ENCODE measurements at regions not wholly inside any gene's neighbourhood (a gene's known extent, or its start where the extent isn't known, plus 50 kb on each side); places are given as distances from the start of the nearest gene placed in this dataset.

DNA sequence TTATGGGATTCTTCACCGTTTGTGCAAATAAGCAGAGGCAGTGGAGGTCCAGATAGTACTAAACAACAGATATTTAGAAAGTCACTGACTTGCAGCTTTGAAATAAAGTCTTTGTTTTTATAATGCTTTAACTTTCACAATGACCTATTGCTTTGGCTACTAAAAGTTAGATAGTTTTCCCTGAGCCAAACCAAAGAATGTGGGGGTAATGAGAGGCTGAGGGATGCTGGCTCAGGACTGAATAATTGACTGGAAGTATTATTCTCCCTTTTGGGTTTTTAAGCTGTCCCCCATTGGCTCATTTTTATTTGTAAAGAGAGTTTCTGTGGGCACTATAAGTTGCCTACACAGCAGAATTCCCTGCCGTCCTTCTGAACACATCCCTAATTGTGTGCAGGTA, 99.2 kb upstream of the ACTBL2 start:
- no peak for FAIRE-seq

DNA sequence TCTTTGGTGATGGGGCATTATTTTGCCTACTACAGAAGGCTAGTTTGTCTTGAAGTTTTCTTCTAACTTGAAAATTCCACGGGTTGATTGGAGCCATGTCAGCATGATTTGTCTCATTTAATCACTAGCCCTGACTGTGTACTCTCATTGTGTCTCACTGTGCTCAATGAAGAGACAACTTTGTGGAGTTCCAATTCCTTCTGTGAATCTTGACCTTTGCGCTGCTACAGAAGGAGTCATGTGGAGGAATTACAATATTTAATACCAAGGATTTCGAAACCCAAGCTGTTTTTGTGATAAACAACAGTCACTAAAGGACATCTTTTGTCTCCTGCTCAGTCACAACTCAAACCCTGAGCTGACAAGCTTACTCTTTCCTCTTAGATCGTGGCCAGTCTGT, 98.6 kb upstream of the ACTBL2 start:
- no peak for FAIRE-seq

DNA sequence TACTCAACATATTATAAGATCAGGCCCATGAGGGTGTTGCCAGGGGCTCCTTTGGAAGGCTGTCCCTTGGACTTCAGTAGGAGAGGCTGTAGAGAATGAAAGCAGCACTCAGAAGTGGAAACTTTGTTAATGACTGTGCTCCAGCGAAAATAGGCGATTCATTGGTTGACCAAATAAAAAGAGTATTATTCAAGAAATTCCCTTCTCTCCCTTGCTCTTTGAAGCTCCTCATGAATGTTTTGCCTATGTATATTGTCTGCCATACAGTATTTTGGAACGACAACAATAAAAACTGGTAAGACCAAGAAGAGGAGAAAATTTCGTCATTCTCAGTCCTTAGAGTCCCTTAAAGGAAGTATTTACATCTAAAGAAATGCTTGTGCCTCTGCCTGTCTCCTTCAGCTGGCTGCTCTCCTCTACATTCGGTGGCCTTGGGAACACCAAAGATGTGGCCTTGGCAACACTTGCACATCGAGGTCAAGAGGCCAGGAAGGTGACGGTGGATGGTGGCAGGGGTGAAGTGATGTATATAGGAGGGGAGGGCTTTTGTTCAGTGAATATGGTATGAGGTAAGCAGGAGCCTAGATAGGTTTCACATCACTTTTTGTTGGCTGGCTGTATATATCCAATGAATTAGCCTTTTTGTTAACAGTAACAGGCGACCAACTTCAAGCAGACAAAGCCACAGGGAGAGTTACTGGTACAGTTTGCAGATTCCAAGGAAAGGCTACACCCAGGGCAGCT, 95.0 kb upstream of the ACTBL2 start:
- no peak for FAIRE-seq

DNA sequence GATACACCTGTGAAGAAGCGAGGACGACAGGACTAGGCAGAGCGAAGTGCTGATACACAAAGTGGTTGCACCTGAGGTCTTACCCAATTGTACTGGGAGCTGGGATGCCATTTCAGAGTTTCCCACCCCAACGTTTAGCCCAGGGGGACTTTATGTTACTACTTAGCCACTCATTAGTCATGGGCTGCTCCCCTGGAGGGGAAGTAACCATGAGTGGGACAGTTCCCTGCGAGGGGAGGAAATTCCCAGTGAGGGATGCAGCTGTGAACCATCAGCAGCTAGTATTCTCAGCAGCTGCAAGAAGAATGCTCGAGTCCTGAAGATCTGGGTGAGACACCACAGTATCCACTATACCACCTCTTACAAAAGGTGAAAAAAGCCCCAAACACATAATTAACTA, 93.7 kb upstream of the ACTBL2 start:
- no peak for FAIRE-seq

DNA sequence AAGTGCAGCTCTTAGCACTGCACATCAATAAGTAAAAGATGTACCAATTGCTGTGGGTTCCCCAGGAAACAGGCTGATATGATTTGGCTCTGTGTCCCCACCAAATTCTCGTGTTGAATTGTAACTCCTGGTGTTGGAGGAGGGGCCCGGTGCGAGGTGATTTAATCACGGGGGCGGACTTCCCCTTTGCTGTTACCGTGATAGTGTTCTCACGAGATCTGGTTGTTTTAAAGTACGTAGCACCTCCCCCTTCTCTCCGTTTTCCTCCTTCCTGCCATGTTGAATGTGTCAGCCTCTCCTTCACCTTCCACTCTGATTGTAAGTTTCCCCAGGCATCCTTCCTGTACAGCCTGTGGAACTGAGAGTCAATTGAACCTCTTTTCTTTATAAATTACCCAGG, 93.2 kb upstream of the ACTBL2 start:
- FAIRE-seq = no peak

DNA sequence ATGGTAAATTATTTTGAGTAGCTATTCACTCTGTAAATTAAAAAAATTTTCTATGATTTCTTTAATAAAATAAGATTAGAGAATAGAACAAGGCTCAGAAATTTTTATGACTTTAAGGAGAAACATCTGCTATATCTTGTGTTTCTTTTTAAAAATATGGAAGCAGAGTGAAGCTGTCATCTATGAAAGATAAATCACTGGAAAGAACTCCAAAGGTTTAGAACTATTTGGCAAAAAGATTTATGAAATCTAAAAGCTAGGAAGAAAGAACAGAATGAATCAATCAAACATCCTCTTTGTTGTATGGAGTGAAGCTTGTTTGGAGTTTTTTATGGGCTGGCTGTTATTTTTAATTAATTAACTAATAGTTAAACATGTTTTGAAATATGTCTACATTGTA, 89.8 kb upstream of the ACTBL2 start:
- FAIRE-seq = no peak

DNA sequence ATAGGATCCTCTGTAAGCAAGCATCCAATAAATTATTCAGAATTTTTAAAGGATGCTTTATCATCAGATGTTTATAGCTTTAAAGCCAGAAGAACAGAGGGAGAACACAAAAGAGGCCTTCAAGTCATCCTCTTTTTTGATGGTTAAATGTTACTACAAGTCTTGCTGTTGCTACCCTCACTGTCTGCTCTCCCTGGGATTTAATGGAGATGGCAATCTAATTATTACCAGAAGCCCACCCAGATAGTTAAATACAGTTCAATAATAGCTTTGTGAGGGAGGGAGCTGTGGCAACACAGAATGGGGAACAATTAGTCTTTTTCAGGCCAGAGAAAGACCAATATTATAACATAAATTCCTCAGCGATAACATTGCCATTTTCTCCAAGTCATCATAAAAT, 87.0 kb upstream of the ACTBL2 start:
- FAIRE-seq = no peak

DNA sequence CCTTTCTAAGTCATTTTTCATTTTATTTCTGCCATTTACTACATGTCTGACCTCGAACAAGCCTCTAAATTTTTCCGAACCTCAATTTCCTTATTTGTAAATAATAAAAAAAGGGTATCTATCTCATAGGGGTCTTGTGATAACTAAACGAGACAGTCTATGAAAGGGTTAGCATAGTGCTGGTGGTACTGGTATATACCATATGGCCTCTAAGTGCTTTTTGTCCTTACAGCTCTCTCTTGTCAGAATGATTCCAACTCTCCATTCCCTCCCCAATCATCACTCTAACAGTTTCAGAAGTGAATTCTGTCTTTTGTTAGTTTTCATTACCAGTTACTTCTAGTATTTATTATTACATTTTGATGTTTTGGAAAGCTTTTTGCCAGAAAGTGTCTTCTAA, 85.5 kb upstream of the ACTBL2 start:
- no peak for FAIRE-seq

DNA sequence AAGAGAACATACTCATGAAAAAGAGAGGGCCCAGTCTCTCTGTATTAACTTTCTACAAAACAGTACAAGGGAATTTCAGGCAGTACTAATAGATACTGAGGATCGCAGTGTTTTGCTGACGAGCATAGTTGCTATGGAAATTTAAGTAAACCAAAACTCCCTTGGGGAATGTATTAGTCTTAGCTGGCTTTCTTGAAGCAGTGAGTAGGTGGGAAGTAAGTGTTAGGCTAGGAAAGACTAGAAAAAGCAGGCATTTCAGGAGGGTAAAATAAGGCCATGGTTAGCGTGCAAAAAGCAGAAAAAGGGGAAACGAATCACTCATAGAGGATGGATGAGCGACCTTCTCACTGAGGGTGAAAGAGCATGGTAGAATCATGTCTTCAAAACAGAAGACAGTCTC, 84.3 kb upstream of the ACTBL2 start:
- FAIRE-seq = no peak

DNA sequence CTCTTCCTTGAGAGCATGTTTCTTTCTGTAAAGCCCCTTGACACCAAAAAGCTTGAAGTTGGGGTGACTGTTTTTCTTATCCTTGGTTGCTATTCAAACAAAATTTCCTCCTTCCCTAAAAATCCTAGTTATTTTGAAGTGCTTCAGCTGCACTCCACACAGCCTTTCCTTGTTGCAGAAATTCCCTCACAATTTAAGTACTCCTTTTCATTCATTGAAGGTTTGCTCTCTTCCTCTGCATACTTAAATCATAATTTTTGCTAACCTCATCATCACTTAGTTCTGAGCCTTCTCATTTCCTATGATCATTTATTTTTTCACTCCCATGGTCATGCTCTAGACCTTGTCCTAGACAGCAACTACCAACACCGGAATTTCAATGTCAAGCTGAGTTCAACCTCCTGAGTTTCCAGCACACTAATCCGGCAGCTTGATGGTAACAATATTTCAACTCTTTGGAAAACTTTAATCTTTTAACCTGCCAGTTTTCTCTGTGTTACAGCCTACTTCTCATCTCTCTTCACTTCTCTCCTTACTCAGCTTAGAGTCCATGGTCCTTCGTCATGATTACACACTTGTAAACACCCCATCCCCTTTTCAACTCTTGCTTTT, 78.7 kb upstream of the ACTBL2 start:
- no peak for FAIRE-seq

DNA sequence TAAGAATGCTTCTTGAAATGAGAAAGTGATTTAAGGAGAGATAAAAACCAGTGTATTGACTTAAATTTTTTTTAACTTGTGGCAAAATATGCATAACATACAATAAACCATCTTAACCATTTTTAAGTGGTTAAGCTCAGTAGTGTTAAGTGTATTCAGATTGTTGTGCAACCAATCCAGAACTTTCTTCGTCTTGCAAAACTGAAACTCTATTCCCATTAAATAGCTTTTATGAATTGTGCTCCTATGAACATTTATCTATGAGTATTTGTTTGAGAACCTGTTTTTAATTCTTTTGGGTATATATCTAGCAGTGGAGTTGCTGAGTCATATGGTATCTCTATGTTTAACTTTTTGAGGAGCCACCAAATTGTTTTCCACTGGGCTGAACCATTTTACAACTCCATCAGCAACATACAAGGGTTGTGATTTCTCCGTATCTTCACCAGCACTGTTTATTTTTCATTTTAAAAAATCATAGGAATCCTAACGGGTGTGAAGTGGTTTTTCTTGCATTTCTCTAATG, 76.6 kb upstream of the ACTBL2 start:
- no peak for FAIRE-seq

DNA sequence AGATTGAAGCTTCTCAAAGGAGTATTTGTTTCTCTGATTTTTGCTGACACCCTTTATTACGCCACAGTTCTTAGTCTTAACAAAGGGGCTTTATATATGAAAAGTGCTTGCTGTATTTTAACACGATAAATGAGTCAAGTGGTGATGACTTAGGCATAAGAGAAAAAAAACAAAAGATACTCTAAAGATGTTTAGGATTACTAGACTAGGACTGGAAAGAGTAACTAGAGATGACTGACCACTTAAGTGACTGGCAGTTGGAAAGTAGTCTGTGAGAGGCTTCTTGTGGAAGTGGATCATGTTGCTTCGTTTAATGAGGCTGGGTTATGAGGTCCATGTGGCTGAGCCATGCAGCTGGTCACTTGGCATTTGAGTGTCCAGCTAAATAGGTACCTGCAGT, 69.4 kb upstream of the ACTBL2 start:
- FAIRE-seq = no peak

DNA sequence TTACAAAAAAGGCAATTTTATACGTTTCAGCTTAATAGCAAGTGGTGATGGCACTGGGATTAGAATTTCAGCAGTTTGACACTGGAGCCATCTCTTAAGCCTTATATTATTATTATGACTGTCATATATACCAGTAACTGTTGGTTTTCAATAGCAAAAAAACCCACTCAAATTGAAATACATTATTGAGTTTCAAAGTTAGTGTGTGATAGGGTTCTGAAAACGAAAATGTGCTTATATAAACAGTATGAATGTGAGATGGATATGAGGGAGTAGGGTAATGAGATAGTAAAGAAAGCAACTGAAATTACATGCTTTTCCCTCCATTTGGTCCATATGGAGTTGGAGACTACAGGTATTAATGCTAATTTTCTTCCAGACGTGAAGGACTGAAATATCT, 68.6 kb upstream of the ACTBL2 start:
- no peak for FAIRE-seq

DNA sequence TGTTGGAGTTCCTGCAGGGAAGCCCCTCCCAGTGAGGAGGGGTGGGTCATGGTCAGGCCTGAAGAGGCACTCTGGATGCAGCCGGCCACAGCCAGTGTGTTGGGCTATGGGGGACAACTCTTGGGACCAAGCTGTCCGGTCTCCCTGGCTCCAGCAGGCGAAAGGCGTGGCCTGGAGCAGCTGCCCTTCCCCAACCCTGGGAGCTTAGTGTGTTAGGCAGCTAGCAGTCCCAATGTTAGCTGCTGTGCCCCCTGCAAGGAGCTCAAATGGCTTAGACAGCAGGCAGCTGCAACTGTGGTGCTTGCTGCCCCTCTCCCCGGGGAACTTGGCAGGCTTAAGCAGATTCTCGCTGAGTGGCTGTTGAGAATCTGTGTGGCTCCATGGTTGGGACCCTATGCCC, 67.5 kb upstream of the ACTBL2 start:
- FAIRE-seq = no peak

DNA sequence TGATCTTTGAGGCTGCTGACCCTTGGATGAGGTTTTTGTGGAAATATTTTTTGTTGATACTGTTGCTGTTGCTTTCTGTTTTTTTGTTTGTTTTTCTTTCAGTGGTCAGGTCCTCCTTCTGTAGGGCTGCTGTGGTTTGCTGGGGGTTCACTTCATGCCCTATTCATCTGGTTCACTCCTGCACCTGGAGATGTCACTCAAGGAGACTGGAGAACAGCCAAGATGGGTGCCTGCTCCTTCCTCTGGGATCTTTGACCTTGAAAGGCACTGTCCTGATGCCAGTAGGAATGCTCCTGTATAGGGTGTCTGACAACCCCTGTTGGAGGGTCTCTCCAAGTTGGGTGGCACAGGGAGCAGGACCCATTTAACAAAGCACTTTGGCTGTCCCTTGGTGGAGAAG, 67.0 kb upstream of the ACTBL2 start:
- no peak for FAIRE-seq

DNA sequence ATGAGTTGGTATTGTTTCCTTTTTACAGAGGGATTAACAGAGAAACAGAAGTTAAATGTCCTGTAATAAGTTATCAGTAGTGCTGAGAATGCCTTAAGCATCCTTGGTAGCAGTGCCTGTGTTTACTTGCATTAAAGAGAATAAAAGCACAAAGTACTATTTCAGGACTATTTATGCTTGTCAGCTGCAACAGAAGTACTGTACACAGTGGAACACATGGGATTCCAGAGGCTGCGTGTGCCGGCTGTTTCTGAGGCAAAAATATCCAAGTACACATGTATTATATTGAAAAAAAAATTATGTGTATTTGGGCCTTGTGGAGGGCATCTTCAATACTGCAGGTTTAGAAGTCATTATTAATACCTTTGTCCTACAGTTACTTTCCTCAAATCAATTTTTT, 58.2 kb upstream of the ACTBL2 start:
- FAIRE-seq = no peak

DNA sequence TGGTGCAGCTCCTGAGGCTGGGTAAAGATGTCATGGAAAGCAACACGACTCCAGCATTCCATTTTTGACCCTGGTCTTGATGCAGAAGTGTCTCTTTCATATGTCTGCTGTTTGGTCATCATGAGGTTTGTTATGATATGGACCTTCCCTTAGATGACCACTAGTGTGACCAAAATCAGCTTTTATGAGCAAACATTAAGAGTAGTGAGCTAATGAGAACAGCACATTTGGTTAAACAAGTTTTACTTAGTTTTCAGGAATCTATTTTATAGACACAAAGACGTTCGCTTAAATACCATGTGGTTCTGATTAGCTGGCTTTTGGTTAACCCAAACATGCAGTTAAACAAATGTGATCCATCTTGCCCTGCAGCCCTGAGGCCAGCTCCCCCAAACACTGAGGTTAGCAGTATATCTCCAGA, 56.7 kb upstream of the ACTBL2 start:
- FAIRE-seq = no peak

DNA sequence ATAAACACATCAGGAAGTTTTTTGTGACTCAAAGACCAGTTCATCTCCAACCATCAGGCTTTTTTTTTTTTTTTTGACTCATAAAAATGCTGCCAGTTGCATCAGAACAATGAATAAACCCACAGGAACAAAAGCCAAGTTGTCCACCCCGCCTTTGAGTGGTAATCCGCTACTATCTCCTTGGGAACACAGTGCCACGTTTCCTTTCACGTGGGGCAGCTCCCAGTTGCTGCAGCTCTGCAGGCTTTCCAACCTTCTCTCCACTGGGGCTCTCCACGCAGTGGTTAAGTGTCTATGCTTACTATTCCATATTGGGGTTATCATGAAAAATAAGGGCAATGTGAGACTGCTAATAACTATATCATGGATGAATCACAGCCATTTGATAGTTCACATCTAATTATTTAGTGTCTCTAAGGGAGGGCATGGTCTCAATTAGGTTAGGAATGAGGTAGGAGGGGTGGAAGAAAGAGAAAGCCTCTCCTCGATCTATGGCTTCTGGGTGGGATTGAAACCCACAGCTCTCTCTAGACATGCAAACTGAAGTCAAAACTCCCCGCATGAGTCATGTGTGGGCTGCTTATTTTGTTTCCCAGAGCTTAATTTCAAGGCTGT, 55.8 kb upstream of the ACTBL2 start:
- FAIRE-seq = no peak

DNA sequence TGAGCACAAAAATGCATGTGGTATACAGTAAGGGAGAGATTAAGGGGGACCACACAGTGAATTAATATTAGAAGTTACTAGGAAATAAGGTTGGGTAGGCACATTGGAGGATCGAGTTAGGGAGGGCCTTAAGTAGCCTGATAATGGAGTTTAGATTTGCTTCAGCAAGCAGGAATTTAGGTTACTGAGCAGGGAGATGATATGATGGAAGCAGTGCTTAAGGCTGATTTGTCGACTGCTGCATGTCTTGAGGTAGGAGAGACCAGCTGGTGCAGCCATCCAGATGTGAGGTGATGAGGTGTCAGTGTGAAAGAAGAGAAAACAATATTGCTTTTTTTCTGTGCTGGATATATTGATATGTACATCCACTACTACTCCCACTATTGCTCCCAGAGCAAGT, 55.2 kb upstream of the ACTBL2 start:
- no peak for FAIRE-seq

DNA sequence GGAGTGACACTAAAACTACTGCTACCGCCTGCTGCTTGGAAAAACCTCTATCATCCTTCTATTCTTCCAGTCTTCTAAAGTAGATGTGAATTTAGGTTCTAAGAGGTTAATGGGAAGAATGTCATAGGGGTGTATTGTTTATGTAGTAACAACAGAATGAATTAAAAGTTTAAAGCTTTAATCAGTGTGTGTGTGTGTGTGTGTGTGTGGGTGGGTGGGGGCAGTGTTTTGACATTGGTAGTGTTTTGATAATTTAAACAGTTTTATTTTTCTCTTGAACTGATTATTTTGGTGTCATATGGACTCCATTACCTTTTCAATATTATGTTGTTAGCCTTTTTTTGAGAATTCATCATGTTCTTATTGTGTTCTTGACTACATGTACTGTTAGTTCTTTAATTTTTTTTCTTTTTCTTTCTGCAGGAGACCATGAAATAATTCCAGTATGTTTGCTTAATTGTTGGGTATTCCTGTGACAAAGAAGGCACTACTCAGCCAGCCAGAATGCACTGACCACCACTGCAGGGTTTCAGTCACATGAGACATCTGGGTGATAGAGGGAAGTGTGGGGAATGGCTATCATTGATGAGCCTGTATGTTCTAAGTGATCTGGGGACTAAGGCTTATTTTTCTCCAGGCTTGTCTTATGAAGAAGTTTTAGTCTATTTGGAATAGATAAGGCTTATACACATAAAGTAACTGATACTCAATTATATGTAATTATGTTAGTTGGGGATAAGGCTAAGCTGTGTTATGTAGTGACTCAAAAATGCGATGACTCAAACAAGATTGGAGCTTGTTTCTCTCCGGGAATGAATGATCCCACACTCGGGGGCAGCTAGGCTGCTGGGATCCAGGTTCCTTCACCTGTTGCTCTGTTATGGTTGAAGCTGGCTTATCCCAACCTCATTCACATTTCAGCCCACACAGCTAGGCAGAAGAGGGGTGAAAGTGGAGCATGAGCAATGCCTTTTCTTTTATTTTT, 50.2 kb upstream of the ACTBL2 start:
- no peak for FAIRE-seq
